ENCODE measurements at regions not wholly inside any gene's neighbourhood (a gene's known extent, or its start where the extent isn't known, plus 50 kb on each side); places are given as distances from the start of the nearest gene placed in this dataset.

DNA sequence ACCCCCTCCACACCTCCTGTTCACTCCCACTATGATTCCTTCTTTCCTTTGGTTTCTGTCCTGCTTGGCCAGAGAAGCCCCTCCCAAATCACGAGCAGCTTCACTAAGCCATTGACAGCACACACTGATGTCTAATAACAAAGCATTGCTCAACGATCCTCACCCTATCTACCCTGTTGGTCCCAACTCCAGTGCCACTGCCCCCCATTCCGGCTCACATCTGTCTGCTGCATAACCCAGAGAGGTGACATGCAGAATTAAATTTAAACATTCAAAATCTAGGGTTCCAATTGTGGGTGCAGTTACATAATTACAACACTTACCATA lies 236.9 kb downstream of the TTLL7 start:
- TF ChIP-seq, protein P1, sequence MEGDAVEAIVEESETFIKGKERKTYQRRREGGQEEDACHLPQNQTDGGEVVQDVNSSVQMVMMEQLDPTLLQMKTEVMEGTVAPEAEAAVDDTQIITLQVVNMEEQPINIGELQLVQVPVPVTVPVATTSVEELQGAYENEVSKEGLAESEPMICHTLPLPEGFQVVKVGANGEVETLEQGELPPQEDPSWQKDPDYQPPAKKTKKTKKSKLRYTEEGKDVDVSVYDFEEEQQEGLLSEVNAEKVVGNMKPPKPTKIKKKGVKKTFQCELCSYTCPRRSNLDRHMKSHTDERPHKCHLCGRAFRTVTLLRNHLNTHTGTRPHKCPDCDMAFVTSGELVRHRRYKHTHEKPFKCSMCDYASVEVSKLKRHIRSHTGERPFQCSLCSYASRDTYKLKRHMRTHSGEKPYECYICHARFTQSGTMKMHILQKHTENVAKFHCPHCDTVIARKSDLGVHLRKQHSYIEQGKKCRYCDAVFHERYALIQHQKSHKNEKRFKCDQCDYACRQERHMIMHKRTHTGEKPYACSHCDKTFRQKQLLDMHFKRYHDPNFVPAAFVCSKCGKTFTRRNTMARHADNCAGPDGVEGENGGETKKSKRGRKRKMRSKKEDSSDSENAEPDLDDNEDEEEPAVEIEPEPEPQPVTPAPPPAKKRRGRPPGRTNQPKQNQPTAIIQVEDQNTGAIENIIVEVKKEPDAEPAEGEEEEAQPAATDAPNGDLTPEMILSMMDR (IDR thresholded peaks at IDR 0.05): no peak
- TF ChIP-seq POLR2A (IDR thresholded peaks at IDR 0.05): no peak
- TF ChIP-seq POLR2AphosphoS5 (IDR thresholded peaks at IDR 0.05): no peak
